NCI-H69 (cell line): ENCODE measurements at regions not wholly inside any gene's neighbourhood (a gene's known extent, or its start where the extent isn't known, plus 50 kb on each side); places are given as distances from the start of the nearest gene placed in this dataset.
A peak's percentile ranks its signal among the peaks of the same experiment; 100 is the strongest.
"Not testable (repeated sequence)": the region's sequence is repeated elsewhere in the genome, so short reads cannot be mapped to it uniquely, and the experiment has no call there.

Source experiments
- DNase-seq: peaks from one replicate; lab custom pipeline; 2025; lab: John Stamatoyannopoulos, UW

DNA sequence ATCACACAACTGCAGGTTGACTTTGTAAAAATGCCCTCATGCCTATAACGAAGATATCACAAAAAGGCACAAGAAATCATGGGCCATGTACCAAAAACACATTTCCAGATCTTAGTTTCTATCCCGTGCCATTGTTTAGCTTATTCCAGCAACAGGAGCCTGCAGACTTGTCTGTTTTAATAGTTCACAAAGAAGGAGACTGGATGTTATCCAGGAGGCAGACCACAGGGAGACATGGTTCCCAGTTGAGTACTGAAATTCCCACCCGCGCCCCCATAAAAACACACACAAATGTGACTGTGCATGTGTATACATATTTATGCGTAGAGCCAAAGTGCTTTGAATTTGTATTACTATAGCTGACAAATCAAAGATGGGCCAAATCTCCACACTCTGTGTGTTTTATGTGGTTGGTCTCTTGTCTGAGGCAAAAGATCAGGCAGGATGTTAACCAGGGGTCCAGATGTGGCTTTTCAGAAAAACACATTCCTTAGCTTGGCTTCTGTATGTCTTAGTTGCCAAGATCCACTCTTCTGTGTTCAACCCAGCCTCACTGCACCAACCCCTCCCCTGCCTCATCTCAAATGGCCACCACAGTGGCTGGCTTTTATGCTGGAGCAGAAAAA, 469.2 kb upstream of the DIPK2B start:
- DNase-seq, result no peak

DNA sequence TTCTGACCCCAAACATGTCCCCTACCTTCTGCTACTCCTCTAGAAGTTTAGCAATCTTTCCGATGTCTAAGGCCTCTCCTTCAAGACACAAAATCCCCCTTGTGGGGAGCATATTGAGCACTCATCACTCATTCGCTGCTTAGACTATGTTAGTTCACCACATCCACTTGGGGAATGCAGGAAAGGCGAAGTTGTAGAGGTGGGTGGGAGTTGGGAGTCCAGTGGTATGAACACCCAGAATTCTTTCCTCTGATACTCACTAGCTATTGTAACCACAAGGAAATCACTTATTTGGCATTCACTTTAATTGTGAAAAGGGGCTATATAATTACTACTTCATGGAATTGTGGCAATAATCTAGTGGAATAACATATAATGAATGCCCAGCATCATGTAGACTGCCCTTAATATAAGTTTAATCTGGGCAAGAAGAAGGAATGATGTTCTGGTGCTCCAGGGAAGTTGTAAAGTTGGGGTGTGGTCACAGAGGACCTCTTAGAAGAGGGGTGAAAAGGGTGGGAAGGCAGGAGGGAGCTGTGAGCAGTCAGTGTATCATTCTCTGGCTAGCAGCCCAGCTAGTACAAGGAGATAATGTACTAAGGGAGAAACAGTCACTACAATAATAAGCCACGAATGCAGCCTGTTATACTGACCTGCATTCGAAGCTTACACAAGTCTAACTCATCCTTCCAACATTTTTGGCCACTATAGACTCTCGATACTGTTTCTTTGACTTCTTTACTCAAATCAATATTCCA, 468.2 kb upstream of the DIPK2B start:
- DNase-seq, result no peak

DNA sequence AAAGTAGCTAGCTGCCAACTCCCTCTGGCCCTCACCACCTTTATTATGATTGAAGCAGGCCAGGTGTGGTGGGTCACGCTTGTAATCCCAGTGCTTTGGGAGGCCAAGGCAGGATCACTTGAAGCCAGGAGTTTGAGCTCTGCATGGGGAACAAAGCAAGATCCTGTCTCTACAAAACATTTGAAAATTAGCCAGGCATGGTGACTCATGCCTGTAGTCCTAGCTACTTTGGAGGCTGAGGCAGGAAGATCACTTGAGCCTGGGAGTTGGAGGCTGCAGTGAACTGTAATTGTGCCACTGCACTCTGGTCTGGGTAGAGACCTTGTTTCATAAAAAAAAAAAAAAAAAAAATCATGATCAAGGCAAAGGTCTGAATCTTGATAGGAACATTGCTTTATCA, 467.0 kb upstream of the DIPK2B start:
- no peak for DNase-seq

DNA sequence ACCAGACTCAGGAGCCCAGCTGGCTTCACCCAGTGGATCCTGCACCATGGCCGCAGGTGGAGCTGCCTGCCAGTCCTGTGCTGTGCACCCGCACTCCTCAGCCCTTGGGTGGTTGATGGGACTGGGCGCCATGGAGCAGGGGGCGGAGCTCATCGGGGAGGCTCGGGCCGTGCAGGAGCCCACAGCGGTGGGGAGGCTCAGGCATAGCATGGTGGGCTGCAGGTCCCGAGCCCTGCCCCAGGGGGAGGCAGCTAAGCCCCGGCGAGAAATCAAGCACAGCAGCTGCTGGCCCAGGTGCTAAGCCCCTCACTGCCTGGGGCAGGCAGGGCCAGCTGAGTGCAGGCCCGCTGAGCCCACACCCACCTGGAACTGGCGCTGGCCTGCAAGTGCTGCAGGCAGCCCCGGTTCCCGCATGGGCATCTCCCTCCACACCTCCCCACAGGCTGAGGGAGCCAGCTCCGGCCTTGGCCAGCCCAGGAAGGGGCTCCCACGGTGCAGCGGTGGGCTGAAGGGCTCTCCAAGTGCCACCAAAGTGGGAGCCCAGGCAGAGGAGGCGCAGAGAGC, 464.1 kb upstream of the DIPK2B start:
- no peak for DNase-seq

DNA sequence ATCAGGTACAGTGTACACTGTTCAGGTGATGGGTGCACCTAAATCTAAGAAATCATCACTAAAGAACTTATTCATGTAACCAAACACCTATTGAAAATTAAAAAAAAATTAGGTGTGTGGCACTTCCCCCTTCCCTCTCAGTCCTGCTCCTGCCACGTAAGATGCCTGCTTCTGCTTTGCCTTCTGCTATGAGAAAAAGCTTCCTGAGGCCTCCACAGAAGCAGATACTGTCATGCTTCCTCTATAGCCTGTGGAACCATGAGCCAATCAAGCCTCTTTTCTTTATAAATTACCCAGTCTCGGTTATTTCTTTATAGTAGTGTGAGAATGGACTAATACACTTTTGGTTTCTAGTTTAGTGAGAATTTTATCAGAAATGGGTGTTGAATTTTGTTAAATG, 459.8 kb upstream of the DIPK2B start:
- no peak for DNase-seq

DNA sequence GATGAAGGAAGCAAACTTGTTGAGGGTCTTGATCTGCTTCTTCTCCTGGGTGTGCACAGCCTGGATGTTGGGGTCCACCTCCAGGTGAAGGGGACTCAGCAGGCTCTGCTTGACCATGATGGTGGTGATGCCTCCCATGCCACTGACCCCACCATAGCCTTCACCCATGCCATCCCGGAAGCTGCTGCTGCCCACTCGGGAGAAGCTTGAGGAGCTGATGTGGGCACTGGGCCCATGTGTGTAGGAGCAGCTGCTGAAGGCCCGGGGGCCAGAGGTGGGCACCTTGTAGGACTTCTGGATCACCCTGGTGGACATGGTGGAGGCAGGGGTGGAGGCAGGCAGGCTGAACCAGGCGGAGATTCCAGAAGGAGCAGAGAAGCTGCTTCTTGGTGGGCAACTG, 432.7 kb upstream of the DIPK2B start:
- no peak for DNase-seq

DNA sequence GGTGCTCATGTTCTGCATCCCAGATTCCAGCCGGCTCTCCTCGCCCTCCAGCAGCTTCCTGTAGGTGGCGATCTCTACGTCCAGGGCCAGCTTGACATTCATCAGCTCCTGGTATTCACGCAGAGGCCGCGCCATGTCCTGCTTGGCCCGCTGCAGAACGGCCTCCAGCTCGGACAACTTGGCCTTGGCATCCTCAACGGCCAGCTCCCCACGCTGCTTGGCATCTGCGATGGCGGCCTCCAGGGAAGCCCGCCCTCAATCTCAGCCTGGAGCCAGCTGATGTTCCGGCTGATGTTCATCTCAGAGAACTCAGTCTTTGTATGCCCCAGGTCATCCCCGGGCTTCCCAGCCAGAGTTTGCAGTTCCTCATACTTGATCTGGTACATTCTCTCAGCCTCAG, 431.8 kb upstream of the DIPK2B start:
- no peak for DNase-seq

DNA sequence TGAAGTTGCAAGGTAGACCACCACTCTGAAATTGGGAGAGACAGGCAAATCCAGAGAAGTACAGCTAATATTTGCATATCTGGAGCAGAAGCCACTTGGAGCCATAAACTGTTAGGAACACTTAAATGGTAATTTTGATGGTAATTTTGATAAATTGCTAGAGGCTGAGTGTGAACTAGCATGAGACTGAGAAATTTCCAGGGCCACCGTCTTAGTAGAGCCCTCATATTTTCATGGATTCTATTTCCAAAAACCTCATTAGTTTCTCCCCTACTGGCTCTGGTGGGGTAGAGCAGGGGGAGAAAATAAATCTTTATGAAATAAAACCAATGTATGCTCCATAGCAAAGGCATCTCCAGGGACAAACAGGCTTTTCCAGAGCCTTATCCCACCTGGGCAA, 429.4 kb upstream of the DIPK2B start:
- DNase-seq, result no peak

DNA sequence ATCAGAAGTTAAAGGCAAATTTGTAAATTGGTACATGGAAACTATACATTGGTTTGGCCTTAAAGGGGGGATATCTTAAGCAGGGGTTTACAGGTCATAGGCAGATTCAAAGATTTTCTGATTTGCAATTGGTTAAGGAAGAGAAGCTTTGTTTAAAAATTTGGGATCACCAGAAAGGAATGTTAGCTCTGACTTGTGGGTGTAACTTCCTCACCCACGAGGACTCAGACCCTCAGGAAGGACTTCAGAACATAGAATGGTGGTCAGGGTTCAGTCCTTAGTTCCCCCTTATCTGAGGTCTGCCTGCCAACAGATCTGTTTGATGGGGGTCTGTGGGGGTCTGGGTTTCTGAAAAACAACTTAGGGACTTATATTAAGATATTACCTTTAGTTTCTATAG, 427.4 kb upstream of the DIPK2B start:
- no peak for DNase-seq

DNA sequence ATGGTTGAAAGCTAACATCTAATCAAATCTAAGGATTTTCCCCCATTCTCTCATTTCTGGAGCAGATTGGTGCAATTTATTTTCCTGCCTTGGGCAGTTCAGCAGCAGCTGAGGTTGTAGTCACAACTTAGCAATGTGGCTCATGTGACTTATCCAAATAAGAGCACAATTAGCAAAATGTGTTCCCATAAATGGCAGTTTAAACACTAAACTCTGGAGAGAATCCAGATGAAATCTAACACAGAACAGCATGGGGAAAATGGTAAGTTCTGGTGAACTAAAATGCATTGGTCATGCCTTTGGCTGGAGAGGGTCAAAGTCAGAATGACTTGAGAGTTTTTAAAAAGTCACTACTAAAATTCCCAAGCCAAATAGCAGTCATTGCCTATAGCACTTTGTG, 422.6 kb upstream of the DIPK2B start:
- peak; percentile 65 for DNase-seq

DNA sequence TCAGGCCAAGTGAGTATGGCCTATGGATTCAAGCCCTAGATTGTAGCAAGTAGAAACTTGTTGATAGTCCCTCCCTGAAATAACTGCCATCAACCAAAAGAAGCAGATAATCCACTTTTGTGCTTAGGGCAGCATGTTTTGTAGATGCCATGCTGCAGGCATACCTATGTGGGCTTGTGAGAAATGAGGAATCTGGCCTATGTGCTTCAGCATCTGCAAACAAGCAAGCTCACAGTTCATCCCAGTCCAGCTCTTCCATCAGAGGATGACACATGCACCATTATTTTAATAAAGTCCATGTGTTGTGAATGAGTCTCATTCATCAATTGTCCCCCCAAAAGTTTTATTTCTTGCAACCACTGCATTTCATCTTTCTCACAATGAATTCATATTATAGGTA, 421.9 kb upstream of the DIPK2B start:
- no peak for DNase-seq

DNA sequence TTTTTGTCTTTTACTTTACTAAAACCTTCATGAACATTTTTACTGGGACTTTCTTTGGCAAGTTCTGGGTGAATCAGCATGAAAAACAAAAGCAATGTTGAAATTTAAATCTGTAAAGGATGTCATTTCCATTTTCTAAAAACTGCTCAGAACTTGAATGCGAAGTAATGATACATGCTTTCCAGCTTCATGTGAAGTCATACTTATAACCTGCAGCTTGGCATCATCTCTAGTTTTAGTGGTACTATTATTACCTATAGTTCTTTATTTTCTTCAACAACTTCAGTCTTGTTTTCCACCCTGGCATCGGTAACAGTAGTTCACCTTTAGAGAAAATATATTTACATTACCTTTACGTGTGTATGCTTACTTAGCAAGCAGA, 421.4 kb upstream of the DIPK2B start:
- no peak for DNase-seq

DNA sequence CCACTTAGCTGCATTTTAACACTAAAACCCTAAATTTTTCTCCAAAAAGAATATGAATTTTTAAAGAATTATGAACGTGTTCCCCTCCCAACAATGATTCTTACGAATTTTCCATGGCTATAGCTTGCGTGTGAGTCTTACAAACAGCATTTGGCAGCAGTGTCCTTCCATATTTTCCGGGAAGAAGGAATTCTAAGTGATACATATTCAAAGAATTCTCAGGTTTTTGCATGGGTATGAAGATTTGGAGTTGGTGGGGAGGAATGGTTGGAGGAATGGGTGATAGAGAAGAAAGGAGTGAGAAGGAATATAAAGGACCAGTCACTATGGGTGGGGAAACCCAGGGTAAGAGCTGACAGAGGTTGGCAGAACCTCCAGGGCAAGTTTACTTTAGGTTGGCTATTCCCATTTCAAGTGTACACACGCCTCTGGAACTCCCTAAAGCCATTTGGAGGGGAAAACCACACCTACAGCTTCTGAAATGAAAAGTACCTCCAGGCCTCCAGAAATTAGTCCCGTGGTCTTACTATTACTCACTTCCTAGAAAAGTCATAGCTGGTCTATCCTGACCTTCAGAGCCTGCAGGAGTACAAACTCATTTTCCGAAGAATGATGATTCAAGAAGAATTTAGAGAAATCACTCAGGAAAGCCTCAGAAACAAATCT, 420.8 kb upstream of the DIPK2B start:
- DNase-seq, result peak; percentile 8

DNA sequence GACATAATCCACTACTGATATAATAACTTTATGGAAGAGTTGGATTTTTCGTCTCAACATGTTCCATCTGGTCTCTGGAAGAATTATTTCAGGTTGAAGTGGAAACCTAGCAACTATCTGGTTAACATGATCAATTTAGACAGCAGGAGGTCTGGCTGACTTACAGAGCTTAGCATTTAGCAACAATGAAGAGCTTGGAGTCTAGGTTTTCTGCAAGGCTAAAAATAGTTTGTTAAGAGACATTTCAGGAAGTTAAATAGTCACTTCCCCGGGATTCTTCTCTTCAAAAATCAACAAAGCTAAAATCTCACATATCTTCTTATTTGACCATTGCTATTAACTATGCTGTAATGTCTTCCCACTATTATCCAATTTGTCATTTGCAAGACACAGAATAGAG, 418.6 kb upstream of the DIPK2B start:
- DNase-seq, result peak; percentile 44

DNA sequence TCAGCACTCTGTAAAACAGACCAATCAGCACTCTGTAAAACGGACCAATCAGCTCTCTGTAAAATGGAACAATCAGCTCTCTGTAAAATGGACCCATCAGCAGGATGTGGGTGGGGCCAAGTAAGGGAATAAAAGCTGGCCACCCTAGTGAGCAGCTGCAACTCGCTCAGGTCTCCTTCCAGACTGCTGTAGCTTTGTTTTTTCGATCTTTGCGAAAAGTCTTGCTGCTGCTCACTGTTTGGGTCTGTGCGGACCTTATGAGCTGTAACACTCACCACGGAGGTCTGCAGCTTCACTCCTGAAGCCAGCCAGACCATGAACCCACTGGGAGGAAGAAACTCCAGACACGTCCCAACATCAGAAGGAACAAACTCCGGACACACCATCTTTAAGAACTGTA, 414.9 kb upstream of the DIPK2B start:
- DNase-seq, result not testable (repeated sequence)

DNA sequence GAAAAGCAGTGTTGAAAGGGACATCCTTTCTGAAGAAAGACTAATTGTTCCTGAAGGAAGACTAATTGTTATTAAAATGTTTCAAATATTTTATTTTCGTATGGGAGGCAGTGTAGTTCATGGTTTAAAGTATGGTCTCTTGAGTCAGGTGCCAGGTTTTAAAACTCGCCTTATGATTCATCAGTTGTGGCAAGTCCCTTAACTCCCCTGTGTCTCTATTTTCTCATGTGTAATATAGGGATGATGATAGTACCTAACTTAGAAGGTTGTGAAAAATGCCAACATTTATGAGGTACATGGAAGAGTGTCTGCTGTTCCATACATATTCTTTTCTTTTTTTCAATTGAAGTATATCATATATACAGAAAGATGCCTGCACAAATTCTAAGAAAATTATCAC, 414.2 kb upstream of the DIPK2B start:
- DNase-seq, result no peak

DNA sequence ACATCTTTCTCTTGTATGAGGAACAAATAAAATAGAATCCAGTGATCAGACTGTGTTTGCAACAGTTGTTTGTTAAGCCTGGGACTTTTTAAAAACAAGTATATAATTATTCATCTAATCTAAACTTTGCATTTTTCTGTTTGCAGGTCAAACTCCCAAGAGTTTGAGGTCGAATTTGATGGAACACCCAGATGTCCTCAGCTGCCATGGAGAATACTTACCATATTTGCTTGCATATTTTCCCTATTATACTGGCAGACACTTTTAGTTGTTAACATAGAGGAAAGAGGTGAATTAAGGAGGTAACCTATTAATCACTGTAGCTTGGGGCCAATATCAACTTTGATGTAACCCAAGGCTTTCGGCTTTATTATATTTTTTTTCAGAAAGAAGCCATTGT, 401.5 kb upstream of the DIPK2B start:
- no peak for DNase-seq

DNA sequence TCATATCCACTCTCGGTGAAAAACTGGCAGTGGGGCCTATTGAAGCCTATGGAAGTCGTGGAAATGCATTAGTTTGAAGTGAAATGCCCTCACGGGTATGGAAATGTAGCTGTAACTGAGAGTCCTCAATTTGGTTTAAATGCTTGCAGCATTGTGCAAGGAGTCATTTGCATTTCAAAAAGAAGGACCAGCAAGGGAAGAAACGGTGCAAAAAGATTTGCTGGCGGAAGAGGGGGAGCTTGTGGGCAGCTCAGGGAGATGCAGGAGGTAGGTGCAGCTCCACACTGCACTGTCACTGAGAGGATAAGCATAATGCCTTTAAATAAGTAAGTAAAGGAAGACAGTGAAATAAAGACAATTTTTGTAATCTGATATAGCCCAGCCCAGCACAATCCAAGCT, 400.4 kb upstream of the DIPK2B start:
- no peak for DNase-seq

DNA sequence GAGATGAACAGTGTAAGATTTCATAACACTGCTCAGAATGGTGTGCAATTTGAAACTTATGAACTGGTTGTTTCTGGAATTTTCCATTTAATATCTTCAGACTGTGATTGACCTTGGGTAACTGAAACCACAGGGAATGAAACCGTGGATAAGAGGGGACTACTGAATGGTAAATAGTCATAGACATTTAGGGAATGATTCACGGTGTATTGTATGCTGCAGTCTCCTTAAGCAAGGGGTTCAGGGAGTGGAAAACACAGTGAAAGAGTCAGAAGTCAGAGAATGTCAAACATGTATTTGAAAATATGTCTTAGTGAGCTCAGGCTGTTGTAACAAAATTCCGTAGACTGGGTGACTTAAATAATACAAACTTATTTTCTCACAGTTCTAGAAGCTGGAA, 398.2 kb upstream of the DIPK2B start:
- no peak for DNase-seq

DNA sequence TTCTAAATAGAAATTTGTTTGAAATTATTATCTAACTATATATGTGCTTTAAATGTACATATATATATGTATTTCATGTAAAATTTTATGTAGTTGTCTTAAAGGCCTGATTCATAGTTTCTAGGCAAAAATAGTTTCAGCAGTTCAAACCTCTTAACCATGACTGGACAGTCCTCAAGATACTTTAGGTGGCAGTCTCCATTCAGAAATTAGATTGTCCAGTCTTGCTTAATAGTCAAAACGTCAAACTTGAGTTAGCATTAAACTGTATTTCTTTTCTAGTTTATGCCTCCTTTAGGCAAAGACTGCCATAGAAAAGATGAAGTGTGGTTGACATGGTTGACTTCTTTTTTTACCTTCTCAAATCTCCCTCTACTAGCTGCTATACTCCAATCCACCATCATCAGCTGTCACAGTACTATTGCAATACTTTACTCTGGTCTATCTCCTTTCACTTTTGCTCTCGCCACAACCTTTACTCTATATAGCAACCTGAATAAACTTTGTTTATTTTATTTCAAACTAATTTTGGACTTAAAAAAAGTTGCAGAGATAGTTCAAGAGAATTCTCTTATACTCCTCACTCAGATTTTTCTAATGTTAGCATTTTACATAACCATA, 395.6 kb upstream of the DIPK2B start:
- no peak for DNase-seq

DNA sequence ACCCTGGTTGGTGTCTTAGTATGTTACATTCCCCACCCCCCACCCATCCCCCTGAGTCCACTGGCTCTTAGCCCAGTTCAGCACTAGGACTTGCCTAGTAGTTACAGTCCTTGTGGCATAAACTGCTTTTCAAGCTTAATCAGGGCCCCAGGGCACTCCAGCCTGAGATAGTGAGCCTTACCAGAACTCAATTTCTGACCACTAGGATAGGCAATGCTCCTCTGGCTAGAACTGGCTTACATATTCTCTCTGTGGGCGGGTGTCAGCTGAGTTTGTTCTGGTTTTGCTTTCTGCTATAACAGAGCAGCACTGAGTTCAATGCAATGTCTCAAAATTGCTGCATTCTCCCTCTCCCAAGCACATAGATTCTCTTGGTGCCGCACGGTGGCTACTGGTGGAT, 391.4 kb upstream of the DIPK2B start:
- no peak for DNase-seq

DNA sequence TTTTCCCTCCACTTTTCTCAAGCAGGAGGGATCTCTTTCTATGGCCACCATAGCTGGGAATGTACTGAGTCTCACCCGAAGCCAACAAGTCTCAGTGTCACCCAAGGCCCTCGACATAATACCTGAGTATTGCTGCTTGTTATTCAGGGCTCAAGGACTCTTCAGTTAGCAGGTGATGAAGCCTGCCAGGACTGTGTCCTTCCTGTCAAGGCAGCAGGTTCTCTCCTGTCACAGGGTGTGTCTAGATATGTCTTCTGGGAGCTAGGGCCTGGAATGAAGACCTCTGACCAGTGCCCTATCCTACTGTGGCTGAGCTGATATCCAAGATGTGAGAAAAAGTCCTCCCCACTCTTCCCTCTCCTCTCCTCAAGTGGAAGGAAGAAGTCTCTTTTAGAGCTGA, 391.0 kb upstream of the DIPK2B start:
- DNase-seq, result no peak

DNA sequence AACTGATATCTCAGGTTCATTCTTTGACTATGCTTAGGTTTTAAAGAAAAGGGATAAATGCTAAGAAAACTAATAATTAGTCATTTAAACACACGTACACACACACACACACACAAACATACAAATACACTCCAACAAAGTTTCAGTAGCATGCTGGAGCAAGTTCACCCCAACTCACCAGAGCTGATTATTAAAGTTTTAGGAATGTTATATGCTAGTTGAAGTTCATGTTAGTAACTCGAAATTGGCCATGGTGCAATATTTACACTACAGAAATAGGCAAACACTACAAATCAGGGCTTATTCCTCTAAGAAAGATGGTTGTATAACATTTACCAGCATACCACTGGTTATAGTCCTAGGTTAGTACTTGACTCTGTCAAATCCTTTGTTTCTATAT, 384.0 kb upstream of the DIPK2B start:
- no peak for DNase-seq
